ENCODE measurements at regions not wholly inside any gene's neighbourhood (a gene's known extent, or its start where the extent isn't known, plus 50 kb on each side); places are given as distances from the start of the nearest gene placed in this dataset.
A peak's percentile ranks its signal among the peaks of the same experiment; 100 is the strongest.

DNA sequence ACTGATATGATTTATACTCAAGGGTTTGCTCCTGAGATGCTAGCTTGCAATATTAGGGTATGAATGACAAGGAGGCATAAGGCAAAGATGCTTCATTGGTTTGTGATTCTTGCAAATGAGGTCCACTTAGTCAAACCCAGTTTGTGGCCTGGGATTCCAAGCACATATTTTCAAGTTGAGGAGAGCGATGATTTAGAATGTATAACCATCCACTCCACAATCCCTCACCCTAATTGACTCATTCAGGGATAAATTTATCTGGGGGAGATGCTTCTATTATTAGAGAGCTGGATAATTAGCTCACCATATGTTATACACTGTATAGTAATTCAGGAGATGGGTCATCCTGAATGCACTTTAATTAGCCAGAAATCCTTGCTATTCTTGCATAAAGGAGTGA, 118.3 kb upstream of the PUDP start:
- no peaks in the 10 kb centered on the region for H4K20me1 ChIP-seq (ENCODE audit: insufficient read depth)
- no peaks in the 10 kb centered on the region for H3K9me2 ChIP-seq (ENCODE audit: insufficient read depth, low read length)
- no peaks in the 10 kb centered on the region for H3K9me3 ChIP-seq (ENCODE audit: low read length)
- TF ChIP-seq, protein P1, sequence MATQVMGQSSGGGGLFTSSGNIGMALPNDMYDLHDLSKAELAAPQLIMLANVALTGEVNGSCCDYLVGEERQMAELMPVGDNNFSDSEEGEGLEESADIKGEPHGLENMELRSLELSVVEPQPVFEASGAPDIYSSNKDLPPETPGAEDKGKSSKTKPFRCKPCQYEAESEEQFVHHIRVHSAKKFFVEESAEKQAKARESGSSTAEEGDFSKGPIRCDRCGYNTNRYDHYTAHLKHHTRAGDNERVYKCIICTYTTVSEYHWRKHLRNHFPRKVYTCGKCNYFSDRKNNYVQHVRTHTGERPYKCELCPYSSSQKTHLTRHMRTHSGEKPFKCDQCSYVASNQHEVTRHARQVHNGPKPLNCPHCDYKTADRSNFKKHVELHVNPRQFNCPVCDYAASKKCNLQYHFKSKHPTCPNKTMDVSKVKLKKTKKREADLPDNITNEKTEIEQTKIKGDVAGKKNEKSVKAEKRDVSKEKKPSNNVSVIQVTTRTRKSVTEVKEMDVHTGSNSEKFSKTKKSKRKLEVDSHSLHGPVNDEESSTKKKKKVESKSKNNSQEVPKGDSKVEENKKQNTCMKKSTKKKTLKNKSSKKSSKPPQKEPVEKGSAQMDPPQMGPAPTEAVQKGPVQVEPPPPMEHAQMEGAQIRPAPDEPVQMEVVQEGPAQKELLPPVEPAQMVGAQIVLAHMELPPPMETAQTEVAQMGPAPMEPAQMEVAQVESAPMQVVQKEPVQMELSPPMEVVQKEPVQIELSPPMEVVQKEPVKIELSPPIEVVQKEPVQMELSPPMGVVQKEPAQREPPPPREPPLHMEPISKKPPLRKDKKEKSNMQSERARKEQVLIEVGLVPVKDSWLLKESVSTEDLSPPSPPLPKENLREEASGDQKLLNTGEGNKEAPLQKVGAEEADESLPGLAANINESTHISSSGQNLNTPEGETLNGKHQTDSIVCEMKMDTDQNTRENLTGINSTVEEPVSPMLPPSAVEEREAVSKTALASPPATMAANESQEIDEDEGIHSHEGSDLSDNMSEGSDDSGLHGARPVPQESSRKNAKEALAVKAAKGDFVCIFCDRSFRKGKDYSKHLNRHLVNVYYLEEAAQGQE (IDR thresholded peaks at IDR 0.05; ENCODE audit: borderline replicate concordance): no peak
- TF ChIP-seq SMC3 (conservative IDR thresholded peaks at IDR 0.05; ENCODE audit: poor library complexity) (no peak), TAF1 (IDR thresholded peaks at IDR 0.05; ENCODE audit: low read depth) (no peak)
- TF ChIP-seq, protein P2, sequence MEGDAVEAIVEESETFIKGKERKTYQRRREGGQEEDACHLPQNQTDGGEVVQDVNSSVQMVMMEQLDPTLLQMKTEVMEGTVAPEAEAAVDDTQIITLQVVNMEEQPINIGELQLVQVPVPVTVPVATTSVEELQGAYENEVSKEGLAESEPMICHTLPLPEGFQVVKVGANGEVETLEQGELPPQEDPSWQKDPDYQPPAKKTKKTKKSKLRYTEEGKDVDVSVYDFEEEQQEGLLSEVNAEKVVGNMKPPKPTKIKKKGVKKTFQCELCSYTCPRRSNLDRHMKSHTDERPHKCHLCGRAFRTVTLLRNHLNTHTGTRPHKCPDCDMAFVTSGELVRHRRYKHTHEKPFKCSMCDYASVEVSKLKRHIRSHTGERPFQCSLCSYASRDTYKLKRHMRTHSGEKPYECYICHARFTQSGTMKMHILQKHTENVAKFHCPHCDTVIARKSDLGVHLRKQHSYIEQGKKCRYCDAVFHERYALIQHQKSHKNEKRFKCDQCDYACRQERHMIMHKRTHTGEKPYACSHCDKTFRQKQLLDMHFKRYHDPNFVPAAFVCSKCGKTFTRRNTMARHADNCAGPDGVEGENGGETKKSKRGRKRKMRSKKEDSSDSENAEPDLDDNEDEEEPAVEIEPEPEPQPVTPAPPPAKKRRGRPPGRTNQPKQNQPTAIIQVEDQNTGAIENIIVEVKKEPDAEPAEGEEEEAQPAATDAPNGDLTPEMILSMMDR (IDR thresholded peaks at IDR 0.05; ENCODE audit: poor library complexity, severe bottlenecking): no peak
- H3K4me2 ChIP-seq (ENCODE audit: low read length): no peak overlapping the region
- H3F3A ChIP-seq (ENCODE audit: insufficient read depth, low read length, poor library complexity, severe bottlenecking): no peaks in the 10 kb centered on the region
- no peaks in the 10 kb centered on the region for H3K79me2 ChIP-seq (replicated peaks; ENCODE audit: insufficient read depth, low read length)
- no peaks in the 10 kb centered on the region for H3K36me3 ChIP-seq (ENCODE audit: insufficient read depth, low read length)
- H3K4me3 ChIP-seq (ENCODE audit: low read length): no peak overlapping the region
- no peak overlapping the region for H3K9ac ChIP-seq (ENCODE audit: low read length)
- H3K27me3 ChIP-seq (ENCODE audit: insufficient read depth, low read depth, low read length): no peaks in the 10 kb centered on the region
- no peak overlapping the region for H2AFZ ChIP-seq (ENCODE audit: low read depth, low read length)
- H3K27ac ChIP-seq (ENCODE audit: low read length): no peak overlapping the region

DNA sequence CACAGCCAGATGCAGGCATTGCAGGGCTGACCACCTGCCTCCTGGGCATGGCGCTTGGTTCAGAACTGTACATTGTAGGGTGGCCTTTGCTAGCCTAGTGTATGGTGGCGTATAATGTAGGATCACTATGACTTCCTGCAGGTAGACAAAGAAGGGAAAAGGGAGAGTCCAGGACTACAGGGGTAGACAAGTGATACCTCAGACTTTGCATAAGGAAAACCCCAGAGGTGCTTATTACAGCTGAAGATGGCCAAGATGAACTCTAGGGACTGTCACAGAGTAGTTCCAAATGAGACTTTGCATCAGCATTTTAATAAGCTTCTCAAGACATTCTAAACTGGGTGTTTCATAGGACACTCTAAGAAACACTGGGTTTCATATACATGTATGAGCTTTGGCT, 116.4 kb upstream of the PUDP start:
- peak overlapping the region; percentile 70 for H3K27ac ChIP-seq (ENCODE audit: low read length)
- H3K9ac ChIP-seq (ENCODE audit: low read length): peak overlapping the region; percentile 12
- TF ChIP-seq EZH2 (IDR thresholded peaks at IDR 0.05; ENCODE audit: borderline replicate concordance, insufficient read depth, low read length, poor library complexity, severe bottlenecking) (no peak), POLR2AphosphoS5 (IDR thresholded peaks at IDR 0.05) (no peak), MXI1 (conservative IDR thresholded peaks at IDR 0.05; ENCODE audit: poor library complexity, severe bottlenecking) (no peak)
- TF ChIP-seq, protein P2 (IDR thresholded peaks at IDR 0.05; ENCODE audit: poor library complexity, severe bottlenecking): no peak
- no peaks in the 10 kb centered on the region for H4K20me1 ChIP-seq (ENCODE audit: insufficient read depth)
- no peaks in the 10 kb centered on the region for H3K36me3 ChIP-seq (ENCODE audit: insufficient read depth, low read length)
- no peaks in the 10 kb centered on the region for H3K79me2 ChIP-seq (replicated peaks; ENCODE audit: insufficient read depth, low read length)
- no peaks in the 10 kb centered on the region for H3F3A ChIP-seq (ENCODE audit: insufficient read depth, low read length, poor library complexity, severe bottlenecking)
- no peaks in the 10 kb centered on the region for H3K27me3 ChIP-seq (ENCODE audit: insufficient read depth, low read depth, low read length)
- peak overlapping the region; percentile 13 for H3K4me3 ChIP-seq (ENCODE audit: low read length)
- no peak overlapping the region for H2AFZ ChIP-seq (ENCODE audit: low read depth, low read length)
- no peaks in the 10 kb centered on the region for H3K9me2 ChIP-seq (ENCODE audit: insufficient read depth, low read length)
- no peak overlapping the region for H3K4me2 ChIP-seq (ENCODE audit: low read length)
- H3K9me3 ChIP-seq (ENCODE audit: low read length): no peaks in the 10 kb centered on the region

Data from neural cell (in vitro differentiated cells).